Kidney glomerular epithelial cell (primary cell): ENCODE measurements at regions not wholly inside any gene's neighbourhood (a gene's known extent, or its start where the extent isn't known, plus 50 kb on each side); places are given as distances from the start of the nearest gene placed in this dataset.
"Not testable (repeated sequence)": the region's sequence is repeated elsewhere in the genome, so short reads cannot be mapped to it uniquely, and the experiment has no call there.

Source experiments
- DNase-seq: peaks from one replicate; lab custom pipeline; 2025; lab: John Stamatoyannopoulos, UW

- DNase-seq = no peak
Measured at GRCh38 chr2:133624551-133624950, 56.3 kb upstream of the NCKAP5 start.

DNA sequence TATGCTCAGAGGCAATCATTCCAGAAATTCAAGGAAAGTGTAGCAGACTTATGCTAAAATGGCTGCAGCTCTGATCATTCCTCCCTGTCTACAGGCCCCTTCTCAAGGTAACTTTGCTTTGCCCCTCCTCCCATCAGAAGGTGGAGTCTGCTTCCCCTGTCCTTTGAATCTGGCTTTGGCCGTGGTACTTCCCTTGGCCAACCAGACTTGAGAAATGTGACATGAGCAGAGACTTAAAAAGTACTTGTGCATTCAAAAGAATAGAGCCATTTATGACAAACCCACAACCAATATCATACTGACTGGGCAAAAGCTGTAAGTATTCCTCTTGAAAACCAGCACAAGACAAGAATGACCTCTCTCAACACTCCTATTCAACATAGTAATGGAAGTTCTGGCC is 59.5 kb upstream of the NCKAP5 start:
- DNase-seq = no peak

DNA sequence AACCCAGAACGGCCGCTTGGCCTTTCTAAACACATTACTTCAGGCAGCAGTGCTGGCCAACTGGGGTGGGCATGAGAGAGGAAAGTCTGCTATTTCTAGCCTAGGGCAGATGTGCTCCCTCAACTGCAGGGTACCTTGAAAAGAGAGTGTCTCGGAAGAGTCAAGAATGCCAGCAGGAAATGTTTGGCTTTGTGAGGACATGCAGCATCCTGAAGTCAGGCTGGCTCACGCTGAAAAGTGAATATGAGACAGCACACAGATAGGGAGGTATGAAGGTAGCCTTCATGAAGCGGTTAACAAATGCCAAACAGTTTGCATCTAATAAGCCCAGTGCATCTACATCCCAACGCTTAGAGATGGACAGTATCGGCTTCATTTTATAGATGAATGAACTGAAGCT is 65.0 kb upstream of the NCKAP5 start:
- DNase-seq = no peak

DNA sequence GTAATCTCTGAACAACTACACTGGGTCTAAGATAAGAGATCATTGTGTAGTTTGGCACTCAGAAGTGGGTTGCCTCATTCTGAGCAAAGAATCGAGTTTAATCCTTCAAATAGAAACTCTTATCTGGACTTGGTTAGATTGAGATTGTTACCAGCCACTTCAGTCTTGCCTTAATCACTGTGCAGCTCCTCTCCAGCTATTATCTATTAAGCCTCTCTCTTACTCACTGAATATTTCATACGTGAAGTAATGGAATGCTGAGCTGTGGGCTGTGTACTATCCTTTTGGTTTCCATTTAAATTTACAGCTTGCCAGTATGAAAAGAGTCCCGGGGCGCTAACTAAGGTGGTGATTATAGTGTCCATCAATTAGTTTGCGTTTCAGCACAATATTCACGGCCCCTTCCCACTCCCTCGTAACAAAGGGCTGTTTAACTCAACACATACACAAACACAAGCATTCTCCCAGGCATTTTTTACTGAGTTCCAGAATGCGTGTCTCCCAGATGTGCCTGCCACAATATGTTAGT is 65.7 kb upstream of the NCKAP5 start:
- peak; percentile 62 for DNase-seq

DNA sequence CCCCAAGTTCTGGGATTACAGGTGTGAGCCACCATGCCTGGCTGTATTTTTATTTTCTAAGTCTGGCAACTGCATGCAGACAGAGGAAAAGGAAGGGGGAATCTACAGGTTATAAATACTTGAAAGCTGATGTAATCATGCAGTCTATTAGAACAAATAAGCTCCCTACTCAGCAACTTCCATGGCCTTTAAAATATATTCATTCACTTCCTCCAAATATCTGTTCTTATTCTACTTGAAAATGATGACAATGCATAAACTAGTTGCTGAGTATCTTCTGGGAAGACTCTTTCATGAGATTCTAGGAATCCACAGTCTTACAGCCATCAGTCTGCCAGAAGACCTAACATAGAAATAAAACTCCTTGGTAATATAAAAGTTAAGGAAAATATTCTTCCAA is 66.9 kb upstream of the NCKAP5 start:
- peak; percentile 58 for DNase-seq

GRCh38 chr2:133636287-133636686 is 68.0 kb upstream of the NCKAP5 start:
- no peak for DNase-seq

- DNase-seq = no peak
Measured at GRCh38 chr2:133640103-133640502, 71.8 kb upstream of the NCKAP5 start.

DNA sequence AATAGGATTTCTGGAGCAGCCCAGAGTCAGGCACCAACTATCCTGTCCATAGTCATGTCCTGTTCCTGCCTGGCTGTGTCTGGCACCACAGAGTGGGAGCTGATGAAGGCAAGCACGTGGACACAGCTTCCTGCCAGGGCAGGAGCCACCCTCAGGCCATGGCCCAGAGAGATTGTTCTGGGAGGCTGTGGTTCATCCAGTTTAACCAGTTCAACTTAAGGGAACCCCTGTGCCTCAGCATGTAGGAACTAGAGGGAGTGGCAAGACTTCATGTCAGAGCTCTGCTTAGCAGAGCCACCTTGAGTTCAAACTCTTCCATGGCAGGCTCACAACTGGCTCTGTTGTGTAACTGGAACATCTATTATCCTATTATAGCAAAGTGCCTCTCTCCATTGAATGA is 73.2 kb upstream of the NCKAP5 start:
- no peak for DNase-seq

GRCh38 chr2:133641942-133642725 is 73.9 kb upstream of the NCKAP5 start:
- DNase-seq = no peak

DNA sequence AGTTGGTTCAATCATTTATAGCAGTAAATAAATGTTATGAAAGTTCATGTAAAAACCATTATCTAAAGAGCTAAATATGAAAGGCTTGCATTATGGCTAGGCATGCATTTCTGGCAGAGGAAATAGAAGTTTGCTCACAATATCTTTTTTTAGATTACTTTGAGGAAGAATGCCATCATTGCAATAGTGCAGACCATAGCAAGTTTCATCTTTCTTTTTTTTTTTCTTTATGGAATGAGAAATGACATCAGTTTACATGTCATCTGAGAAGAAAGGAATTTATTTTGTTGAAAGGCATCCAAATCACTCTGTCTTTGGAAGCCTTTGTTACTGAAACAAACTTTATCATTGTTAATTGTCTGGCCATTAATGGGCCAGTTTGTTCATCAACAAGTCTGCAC is 74.5 kb upstream of the NCKAP5 start:
- DNase-seq = peak; percentile 8

GRCh38 chr2:133643863-133644262 is 75.6 kb upstream of the NCKAP5 start:
- DNase-seq = no peak

GRCh38 chr2:133644846-133645245 is 76.6 kb upstream of the NCKAP5 start:
- no peak for DNase-seq

GRCh38 chr2:133647386-133647785 is 79.1 kb upstream of the NCKAP5 start:
- DNase-seq = not testable (repeated sequence)

- DNase-seq = no peak
Measured at GRCh38 chr2:133651861-133652260, 83.6 kb upstream of the NCKAP5 start.

- no peak for DNase-seq
Measured at GRCh38 chr2:133652398-133652797, 84.1 kb upstream of the NCKAP5 start.

DNA sequence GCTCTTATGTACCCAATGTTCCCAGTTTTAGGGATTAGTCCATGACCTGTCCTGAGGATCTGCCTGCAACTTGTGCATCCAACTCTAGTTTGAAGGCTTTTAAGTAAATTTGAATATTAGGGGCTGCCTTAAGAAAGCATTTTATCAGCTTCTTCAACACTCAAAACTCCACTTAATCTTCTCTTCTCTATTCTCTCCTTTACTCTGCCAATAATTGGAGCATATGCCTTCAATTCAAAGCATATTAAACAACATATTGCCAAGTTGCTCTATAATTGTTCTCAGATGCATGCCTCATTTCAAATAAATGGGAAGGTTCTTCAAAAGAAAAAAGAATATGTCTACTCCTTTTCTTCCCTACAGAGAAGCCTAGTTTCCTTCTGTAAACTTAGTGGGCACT is 84.8 kb upstream of the NCKAP5 start:
- DNase-seq = no peak

GRCh38 chr2:133654949-133655348 is 86.7 kb upstream of the NCKAP5 start:
- no peak for DNase-seq

DNA sequence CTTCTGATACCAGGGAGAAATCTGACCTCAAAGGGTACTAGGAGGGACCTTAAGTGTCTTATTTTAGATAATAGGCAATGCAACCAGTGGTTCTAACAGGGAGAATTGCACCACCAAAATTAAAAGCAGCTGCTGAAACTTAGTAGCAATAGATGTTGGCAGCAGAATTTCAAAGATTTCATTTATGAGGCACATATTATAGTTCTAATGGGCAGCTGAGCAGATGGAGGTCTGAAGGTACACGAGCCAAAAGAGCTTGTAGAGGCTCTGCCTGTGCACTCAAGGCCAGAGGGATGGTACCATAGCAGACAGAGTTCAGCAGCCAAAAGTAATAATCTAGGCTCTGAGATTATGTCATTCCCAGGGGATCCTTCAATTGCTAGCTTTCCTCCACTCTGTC is 87.3 kb upstream of the NCKAP5 start:
- no peak for DNase-seq

DNA sequence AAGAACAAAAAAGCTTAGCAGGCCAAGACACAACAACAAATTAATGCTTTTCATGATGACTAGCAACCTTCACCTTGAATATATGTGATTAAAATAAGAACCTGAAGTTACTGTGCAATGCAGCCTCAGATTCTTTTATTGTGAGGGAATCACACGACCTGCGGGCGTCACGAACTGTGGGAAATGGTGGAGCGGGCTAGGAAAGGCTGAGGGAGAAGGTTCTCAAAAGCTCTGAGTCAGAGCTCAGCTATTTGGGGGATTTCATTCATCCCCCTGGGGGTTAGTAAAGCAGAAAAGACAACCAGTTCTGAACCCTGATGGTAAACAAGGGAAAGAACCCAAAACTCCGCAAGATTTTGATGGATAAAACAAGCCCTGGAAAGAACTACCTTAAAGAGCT is 89.3 kb upstream of the NCKAP5 start:
- DNase-seq = peak; percentile 60

GRCh38 chr2:133658020-133658903 is 90.0 kb upstream of the NCKAP5 start:
- peak; percentile 23 for DNase-seq

- DNase-seq = no peak
Measured at GRCh38 chr2:133660510-133660909, 92.2 kb upstream of the NCKAP5 start.

- DNase-seq = no peak
Measured at GRCh38 chr2:133661392-133661791, 93.1 kb upstream of the NCKAP5 start.

DNA sequence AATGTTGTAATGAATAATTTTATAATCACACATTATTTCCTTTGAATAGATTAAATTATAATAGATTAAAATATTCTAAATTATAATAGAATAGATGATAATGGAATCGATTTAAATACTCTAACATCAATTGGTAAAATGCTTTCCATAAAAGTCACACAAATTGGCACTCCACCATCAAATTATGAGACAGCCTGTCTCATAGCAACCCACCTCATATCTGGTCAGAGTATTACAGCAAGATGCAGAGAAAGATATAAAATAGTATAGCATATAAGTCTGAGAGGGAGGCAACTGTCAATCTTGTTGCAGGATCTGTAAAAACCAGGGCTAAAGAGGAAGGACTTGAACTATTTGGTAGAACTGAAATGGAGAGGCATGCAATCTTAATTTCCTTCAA is 98.4 kb upstream of the NCKAP5 start:
- no peak for DNase-seq
